GM13977 (cell line): ENCODE measurements at regions not wholly inside any gene's neighbourhood (a gene's known extent, or its start where the extent isn't known, plus 50 kb on each side); places are given as distances from the start of the nearest gene placed in this dataset.

Source experiments
- DNase-seq: peaks from one replicate; pipeline ENCODE4 v3.0.0; 2012; ENCODE audit warnings: low spot score
- in situ Hi-C: fragments of 300-500 bp; cut with MboI; formaldehyde crosslinking; loops from one replicate; pipeline ENCODE4 v1.12.0; 2022; ENCODE audit warnings: low sequenced_read_pairs, low pct_unique_long_range_greater_than_20kb, mixed read lengths, inconsistent platforms; ENCODE audit not compliant: unreplicated experiment
- TF ChIP-seq, protein P1 (sequence below): IDR thresholded peaks from 2 replicates; pipeline ENCODE4 v1.5.1; 2012; ENCODE audit warnings: mild to moderate bottlenecking, control low read depth; ENCODE audit not compliant: insufficient read depth; ENCODE audit errors: extremely low read depth, missing control alignments

- TF ChIP-seq, protein P1, sequence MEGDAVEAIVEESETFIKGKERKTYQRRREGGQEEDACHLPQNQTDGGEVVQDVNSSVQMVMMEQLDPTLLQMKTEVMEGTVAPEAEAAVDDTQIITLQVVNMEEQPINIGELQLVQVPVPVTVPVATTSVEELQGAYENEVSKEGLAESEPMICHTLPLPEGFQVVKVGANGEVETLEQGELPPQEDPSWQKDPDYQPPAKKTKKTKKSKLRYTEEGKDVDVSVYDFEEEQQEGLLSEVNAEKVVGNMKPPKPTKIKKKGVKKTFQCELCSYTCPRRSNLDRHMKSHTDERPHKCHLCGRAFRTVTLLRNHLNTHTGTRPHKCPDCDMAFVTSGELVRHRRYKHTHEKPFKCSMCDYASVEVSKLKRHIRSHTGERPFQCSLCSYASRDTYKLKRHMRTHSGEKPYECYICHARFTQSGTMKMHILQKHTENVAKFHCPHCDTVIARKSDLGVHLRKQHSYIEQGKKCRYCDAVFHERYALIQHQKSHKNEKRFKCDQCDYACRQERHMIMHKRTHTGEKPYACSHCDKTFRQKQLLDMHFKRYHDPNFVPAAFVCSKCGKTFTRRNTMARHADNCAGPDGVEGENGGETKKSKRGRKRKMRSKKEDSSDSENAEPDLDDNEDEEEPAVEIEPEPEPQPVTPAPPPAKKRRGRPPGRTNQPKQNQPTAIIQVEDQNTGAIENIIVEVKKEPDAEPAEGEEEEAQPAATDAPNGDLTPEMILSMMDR, result no peak
- in situ Hi-C loops, result no loop called here
- no peak for DNase-seq
These were observed 218.5 kb downstream of the PLA2G4A start for GRCh38 chr1:187047298-187047697.

DNA sequence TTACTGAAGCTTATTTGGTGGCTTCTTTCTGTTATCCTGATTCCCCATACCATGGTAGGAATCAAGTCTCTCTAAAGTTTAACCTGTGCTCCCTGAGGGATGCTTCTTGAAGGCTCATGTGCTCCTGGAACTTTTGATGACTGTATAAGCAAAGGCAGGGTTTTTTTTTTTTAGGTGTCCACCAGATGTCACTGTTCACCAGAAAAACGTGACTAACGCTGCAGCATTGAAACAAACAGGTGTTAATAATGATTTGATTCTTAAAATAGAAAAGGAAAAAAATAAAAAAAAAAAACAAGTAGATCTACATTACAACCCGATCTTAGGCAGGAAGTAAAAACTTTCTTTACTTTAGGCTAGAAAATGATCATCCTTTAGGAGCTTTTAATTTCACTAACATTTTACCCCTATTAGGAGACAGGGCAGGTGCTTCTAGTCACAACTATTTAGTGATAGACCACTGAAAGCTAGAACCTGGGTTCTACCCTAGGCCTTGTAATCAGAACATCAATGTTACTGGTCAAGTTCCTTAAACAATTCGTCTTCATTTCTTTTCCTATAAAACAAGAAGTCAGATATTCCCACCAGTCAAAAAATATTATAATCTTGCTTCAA, 223.0 kb downstream of the PLA2G4A start:
- peak; percentile 29 for DNase-seq
- TF ChIP-seq, protein P1, result peak; percentile 58
- in situ Hi-C loops, result no loop called here

DNA sequence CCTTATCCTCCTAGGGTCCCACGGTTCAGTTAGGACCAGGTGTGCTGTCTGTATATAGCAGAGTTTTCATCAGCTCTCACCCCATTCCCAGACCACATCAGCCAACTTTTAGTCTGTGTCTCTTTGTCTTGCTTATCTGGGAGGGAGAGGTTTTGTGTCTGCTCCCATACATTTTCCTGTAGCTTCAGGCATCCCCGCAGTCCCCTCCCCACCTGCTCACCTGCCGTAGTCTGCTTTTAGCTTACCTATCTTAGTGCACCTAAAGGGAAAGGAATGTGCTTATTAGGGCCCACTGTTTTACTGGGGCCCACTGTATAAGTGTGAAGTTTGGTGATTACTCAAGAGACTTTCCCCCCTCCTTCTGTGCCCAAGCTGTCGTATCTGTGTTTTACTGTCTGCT, 225.1 kb downstream of the PLA2G4A start:
- in situ Hi-C loops, result no loop called here
- no peak for DNase-seq
- TF ChIP-seq, protein P1, result no peak

DNA sequence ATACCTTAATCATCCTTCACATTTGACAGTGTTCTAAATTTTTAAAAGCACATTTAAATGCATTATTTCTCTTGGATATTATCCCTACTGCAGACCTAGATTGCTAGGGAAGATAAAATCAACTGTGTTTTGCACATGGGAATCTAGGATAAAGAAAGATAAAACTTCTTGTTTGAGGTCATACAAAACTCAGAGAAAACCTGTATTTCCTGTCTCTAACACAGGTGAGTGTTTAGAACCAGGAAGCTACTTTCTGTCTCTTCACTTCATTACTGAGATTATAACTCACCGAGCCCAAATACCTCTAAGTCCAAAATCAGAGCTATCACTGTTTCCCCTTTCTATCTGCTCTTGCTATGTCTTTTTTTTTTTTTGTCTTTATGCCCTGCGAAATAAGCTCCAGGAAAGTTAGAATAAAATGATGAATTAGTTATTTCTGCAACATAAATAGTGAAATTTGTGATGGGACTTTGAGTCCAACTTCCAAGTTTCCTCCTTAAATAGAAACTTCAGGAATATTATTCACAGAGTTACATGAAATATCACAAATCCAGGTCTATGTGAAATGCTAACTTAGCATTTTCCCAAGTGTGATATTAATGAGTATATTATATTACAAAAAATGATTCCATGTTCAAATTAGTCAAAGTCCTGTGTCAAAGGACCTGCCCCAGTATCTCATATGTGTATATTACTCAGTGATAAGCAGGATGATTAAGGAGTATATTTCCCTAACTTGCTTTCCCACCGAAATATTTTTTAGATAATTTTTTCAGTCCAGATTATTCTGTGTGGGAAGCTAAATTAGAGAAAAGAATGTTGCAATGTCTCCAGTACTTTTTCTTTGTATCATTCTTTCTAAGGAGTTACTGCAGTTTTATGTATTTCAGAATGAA, 226.4 kb downstream of the PLA2G4A start:
- TF ChIP-seq, protein P1, result no peak
- in situ Hi-C loops, result no loop called here
- DNase-seq, result no peak

GRCh38 chr1:187063271-187063670, 234.5 kb downstream of the PLA2G4A start:
- DNase-seq, result no peak
- TF ChIP-seq, protein P1, result no peak
- in situ Hi-C loops, result no loop called here

- TF ChIP-seq, protein P1, result no peak
- in situ Hi-C loops, result no loop called here
- no peak for DNase-seq
These were observed 238.4 kb downstream of the PLA2G4A start for GRCh38 chr1:187067160-187067559.
